Kidney tubule cell (primary cell): ENCODE measurements at regions not wholly inside any gene's neighbourhood (a gene's known extent, or its start where the extent isn't known, plus 50 kb on each side); places are given as distances from the start of the nearest gene placed in this dataset.

Experiments
- DNase-seq: peaks from one replicate; pipeline ENCODE4 v3.0.0-alpha.2; 2018; ENCODE audit warnings: low spot score

- no peak for DNase-seq
These were observed 268.4 kb downstream of the PRDM2 start for GRCh38 chr1:13968361-13968760.

- DNase-seq = no peak
These were observed 270.8 kb downstream of the PRDM2 start for GRCh38 chr1:13970631-13971247.

GRCh38 chr1:13976485-13976884 lies 276.5 kb downstream of the PRDM2 start:
- DNase-seq = no peak

GRCh38 chr1:13981142-13981541 lies 281.2 kb downstream of the PRDM2 start:
- DNase-seq = no peak

GRCh38 chr1:13983393-13983792 lies 283.4 kb downstream of the PRDM2 start:
- no peak for DNase-seq

GRCh38 chr1:13990939-13991338 lies 291.0 kb downstream of the PRDM2 start:
- peak; percentile 50 for DNase-seq

- DNase-seq = peak; percentile 7
These were observed 292.7 kb downstream of the PRDM2 start for GRCh38 chr1:13992489-13993285.

GRCh38 chr1:13994386-13994785 lies 294.4 kb downstream of the PRDM2 start:
- no peak for DNase-seq

- DNase-seq = peak; percentile 49
These were observed 296.3 kb downstream of the PRDM2 start for GRCh38 chr1:13996334-13996733.

- no peak for DNase-seq
These were observed 303.6 kb downstream of the PRDM2 start for GRCh38 chr1:14003552-14003951.

GRCh38 chr1:14009582-14009981 lies 309.6 kb downstream of the PRDM2 start:
- no peak for DNase-seq

GRCh38 chr1:14010476-14010875 lies 310.5 kb downstream of the PRDM2 start:
- DNase-seq = no peak

GRCh38 chr1:14011132-14011531 lies 311.1 kb downstream of the PRDM2 start:
- DNase-seq = no peak

GRCh38 chr1:14011888-14012287 lies 311.9 kb downstream of the PRDM2 start:
- DNase-seq = no peak

- DNase-seq = no peak
These were observed 314.9 kb downstream of the PRDM2 start for GRCh38 chr1:14014929-14015328.

GRCh38 chr1:14015917-14016316 lies 315.9 kb downstream of the PRDM2 start:
- peak; percentile 18 for DNase-seq

GRCh38 chr1:14017531-14017961 lies 317.6 kb downstream of the PRDM2 start:
- DNase-seq = peak; percentile 83

GRCh38 chr1:14019461-14019860 lies 319.5 kb downstream of the PRDM2 start:
- DNase-seq = no peak

GRCh38 chr1:14020006-14020405 lies 320.0 kb downstream of the PRDM2 start:
- DNase-seq = no peak

- no peak for DNase-seq
These were observed 327.1 kb downstream of the PRDM2 start for GRCh38 chr1:14027099-14027498.

- no peak for DNase-seq
These were observed 331.5 kb downstream of the PRDM2 start for GRCh38 chr1:14031461-14031860.

- peak; percentile 34 for DNase-seq
These were observed 334.5 kb downstream of the PRDM2 start for GRCh38 chr1:14034506-14034905.

GRCh38 chr1:14037101-14037847 lies 337.3 kb downstream of the PRDM2 start:
- peak; percentile 45 for DNase-seq
